Esophagus squamous epithelium (tissue), 5 donors: ENCODE measurements at regions not wholly inside any gene's neighbourhood (a gene's known extent, or its start where the extent isn't known, plus 50 kb on each side); places are given as distances from the start of the nearest gene placed in this dataset.

Experiments
- DNase-seq: peaks from one replicate; lab custom pipeline; 2025; lab: John Stamatoyannopoulos, UW
- H3K27ac ChIP-seq, 4 donors: fragments of 200-600 bp; sonication (generic); one replicate each; pipeline ENCODE4 v1.5.1; 2016 to 2019; ENCODE audit warnings: mild to moderate bottlenecking in 1 of 4
- H3K27me3 ChIP-seq, 4 donors: fragments of 200-600 bp; sonication (generic); 1 replicate in 3 of 4; 2 replicates in 1 of 4; pipeline versions ENCODE4 v1.5.1 to v1.6.0; 2017 to 2021; ENCODE audit warnings: antibody characterized with exemption in 1 of 4
- H3K36me3 ChIP-seq, 3 donors: fragments of 200-600 bp; sonication (generic); one replicate each; pipeline ENCODE4 v1.5.1; 2016 to 2019
- H3K4me1 ChIP-seq, 3 donors: fragments of 200-600 bp; sonication (generic); one replicate each; pipeline ENCODE4 v1.5.1; 2017 to 2019
- H3K4me3 ChIP-seq, 4 donors: fragments of 200-600 bp; sonication (generic); 1 replicate in 3 of 4; 2 replicates in 1 of 4; pipeline ENCODE4 v1.5.1; 2016 to 2019; ENCODE audit warnings: mild to moderate bottlenecking in 2 of 4, moderate library complexity in 1 of 4
- H3K9me3 ChIP-seq, 3 donors: fragments of 200-600 bp; sonication (generic); one replicate each; pipeline ENCODE4 v1.5.1; 2016 to 2019
- CTCF ChIP-seq, 6 experiments: fragments of 450-650 bp in 4 of 6; fragments of 200-600 bp in 2 of 6; sonication (generic) in 2 of 6; IDR thresholded peaks; one replicate each; pipeline ENCODE4 v1.5.1; 2016 to 2019; ENCODE audit warnings: antibody characterized with exemption in 6 of 6, mild to moderate bottlenecking in 4 of 6, moderate library complexity in 4 of 6
- POLR2A ChIP-seq, 4 donors: fragments of 450-650 bp; IDR thresholded peaks; one replicate each; pipeline ENCODE4 v1.6.1; 2017; ENCODE audit warnings: antibody characterized with exemption in 4 of 4, mild to moderate bottlenecking in 4 of 4, moderate library complexity in 3 of 4
- WGBS, 2 donors: methylation state at CpG; one replicate each; pipeline ENCODE4 v1.1.5; 2018; 5-methylcytosine and 5-hydroxymethylcytosine counted together
- intact Hi-C: fragments of 100-400 bp; cut with DNase I; formaldehyde crosslinking; loops from one replicate; pipeline ENCODE4 v1.15.0; 2022
- small RNA-seq, 4 donors: library from RNA; depleted of rRNA; stranded (forward); fragments of <200 nt; gene quantifications; one replicate each; pipeline ENCODE3, GENCODE V24; 2016
- donor health status: DM: yes; HTN: yes; CAD: no.

- peaks cover 0 to 4% (median 0%) of the 10 kb centered on the region in 3 donors for H3K9me3 ChIP-seq
- H3K36me3 ChIP-seq, result no peaks in the 10 kb centered on the region
- 46 to 75% methylated on average over 3 of the region's 3 CpGs for WGBS, 2 donors
- peak overlapping the region; percentile 22 to 80 (median 60) for H3K27ac ChIP-seq
- TF ChIP-seq POLR2A (IDR thresholded peaks at IDR 0.05), result no peak
- TF ChIP-seq CTCF (IDR thresholded peaks at IDR 0.05), result no peak
- no peak for DNase-seq
- intact Hi-C loops, result no loop called here
- peaks cover 7 to 21% (median 11%) of the 10 kb centered on the region in 3 donors for H3K4me1 ChIP-seq
- H3K27me3 ChIP-seq, result no peaks in the 10 kb centered on the region
- no peak overlapping the region for H3K4me3 ChIP-seq
Measured at GRCh38 chr4:184968366-184968765, 49.9 kb upstream of the HELT start.

Small RNAs in the stretch of these regions (small RNA-seq; reads per million reads assigned to genes)
- gene MIR4455, result 0 reads per million in 4 donors
